KG1 (cell line): ENCODE measurements at regions not wholly inside any gene's neighbourhood (a gene's known extent, or its start where the extent isn't known, plus 50 kb on each side); places are given as distances from the start of the nearest gene placed in this dataset.

Experiments
- DNase-seq: peaks from one replicate; lab custom pipeline; 2025; lab: John Stamatoyannopoulos, UW

DNA sequence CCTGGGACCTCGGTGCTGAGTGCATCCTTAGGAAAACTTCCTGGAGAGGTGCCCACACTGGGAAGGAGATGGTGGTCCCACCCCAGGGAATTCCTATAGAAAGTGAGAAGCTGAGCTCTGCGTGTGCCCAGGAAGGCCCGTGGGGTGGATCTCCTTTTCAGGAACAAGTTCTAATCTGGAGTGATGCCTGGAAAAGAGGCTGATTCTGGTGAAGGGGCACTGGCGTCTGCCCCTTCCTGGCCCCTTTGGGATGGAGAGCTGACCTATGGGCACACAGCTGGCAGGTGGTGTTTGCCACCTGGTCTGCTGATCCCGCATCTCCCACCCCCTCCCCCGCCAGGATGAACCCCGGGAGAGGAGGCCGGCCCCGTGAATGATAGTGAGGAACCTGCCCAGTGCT lies 142.0 kb upstream of the RTL1 start:
- no peak for DNase-seq

GRCh38 chr14:101046071-101046470 lies 142.5 kb upstream of the RTL1 start:
- no peak for DNase-seq

GRCh38 chr14:101047326-101047725 lies 143.8 kb upstream of the RTL1 start:
- DNase-seq = no peak

GRCh38 chr14:101048766-101049165 lies 145.2 kb upstream of the RTL1 start:
- no peak for DNase-seq

GRCh38 chr14:101049511-101049910 lies 146.0 kb upstream of the RTL1 start:
- no peak for DNase-seq

DNA sequence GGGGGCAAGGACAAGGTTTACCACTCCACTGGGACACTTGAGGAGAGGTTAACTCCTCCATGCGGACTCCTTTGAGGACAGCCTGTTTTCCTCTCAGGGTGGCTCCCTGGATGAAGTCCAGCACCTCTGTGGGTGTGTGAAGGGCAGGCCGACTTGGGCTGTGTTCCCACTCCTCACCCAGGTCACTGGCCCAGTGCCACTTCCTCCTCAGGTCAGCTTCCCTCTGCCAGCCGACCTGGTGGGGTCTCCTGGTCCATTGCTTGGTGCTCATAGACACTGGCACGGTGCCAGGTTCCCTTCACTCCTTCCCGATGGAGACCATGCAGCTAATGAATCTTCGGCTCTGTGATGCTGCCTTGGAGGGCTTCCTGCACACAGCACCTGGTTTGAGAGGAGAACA lies 146.4 kb upstream of the RTL1 start:
- no peak for DNase-seq

- DNase-seq = no peak
Observed at GRCh38 chr14:101050901-101051490, 147.5 kb upstream of the RTL1 start.

DNA sequence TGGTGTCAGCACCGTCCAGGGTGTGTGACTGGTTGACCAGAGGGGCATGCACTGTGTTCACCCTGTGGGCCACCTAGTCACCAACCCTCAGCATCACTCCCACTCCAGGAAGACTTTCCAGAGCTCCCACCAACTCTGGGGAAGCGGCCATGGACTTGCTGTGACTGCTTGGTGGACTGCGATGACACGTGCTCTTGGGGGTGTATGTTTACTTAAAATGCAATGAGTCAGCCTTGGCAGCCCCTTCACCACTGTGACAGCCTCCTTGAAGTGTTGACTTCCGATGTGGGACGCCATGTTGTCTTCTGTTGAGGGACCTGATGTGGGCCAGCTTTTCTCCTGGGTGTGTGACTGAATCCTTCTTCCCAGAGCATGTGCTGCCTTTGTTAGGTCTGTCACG lies 151.1 kb upstream of the RTL1 start:
- DNase-seq = no peak

GRCh38 chr14:101055106-101055662 lies 151.7 kb upstream of the RTL1 start:
- no peak for DNase-seq

- DNase-seq = no peak
Observed at GRCh38 chr14:101055776-101056374, 152.4 kb upstream of the RTL1 start.

GRCh38 chr14:101056446-101056845 lies 152.9 kb upstream of the RTL1 start:
- no peak for DNase-seq

- no peak for DNase-seq
Observed at GRCh38 chr14:101057394-101057793, 153.9 kb upstream of the RTL1 start.

DNA sequence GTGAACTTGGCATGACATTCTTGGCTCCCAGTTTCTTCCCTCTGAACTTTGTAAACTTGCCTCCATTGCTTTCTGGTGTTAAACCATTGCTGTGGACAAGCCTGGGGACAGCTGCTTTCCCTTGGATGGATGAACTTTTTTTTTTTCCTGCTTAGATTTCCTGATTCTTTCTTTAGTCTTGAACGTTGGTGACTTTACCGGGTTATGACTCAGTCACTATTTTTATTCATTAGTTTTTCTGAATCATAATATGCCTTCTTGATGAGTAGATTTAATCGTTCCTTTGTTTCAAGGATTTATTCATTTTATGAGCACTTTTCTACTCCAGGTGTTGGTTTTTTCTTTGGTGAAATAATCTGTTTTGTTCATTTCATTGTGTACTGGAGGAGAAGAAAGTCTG lies 155.0 kb upstream of the RTL1 start:
- no peak for DNase-seq

- no peak for DNase-seq
Observed at GRCh38 chr14:101060171-101060601, 156.7 kb upstream of the RTL1 start.

- no peak for DNase-seq
Observed at GRCh38 chr14:101061411-101062064, 158.0 kb upstream of the RTL1 start.

DNA sequence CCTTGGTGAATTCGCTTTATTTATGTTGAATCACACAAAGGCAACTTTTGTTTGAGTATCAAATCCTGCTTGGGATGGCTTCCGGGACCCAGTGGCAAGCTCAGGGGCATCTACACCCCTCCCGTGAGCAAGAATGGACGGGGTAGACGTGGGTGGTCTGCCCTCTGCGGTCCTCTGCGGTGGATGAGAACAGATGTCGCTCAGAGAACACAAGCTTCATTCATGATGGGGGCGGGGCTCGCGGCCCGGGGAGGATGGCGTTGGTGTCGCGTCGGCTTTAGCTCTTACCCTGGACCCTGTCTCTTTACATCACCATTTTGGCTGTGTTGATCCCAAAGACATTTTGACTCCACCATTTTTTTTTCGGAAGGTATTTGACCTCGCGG lies 158.5 kb upstream of the RTL1 start:
- DNase-seq = no peak

DNA sequence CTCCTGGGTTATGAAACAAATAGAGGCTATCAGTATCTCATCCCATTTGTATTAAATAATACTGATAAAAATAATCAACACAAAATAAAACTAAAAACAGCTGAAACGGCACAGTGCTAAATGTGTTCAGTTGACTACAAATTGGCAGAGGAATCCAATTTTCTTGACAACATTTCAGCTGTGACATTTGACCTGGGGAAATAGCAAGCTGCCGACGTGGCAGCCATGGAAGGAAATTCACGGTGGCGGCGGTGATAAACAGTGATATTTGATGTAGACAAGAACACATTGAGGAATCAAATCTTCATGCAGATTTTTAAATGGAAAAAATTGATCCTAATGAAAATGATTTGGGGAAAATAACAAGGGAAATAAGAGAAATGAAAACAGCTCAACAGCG lies 159.1 kb upstream of the RTL1 start:
- no peak for DNase-seq

GRCh38 chr14:101063121-101063520 lies 159.6 kb upstream of the RTL1 start:
- DNase-seq = no peak

- DNase-seq = no peak
Observed at GRCh38 chr14:101064121-101064661, 160.7 kb upstream of the RTL1 start.

GRCh38 chr14:101064718-101065117 lies 161.2 kb upstream of the RTL1 start:
- no peak for DNase-seq

- DNase-seq = no peak
Observed at GRCh38 chr14:101065246-101065645, 161.7 kb upstream of the RTL1 start.

- DNase-seq = no peak
Observed at GRCh38 chr14:101065696-101066694, 162.5 kb upstream of the RTL1 start.
